ENCODE measurements at regions not wholly inside any gene's neighbourhood (a gene's known extent, or its start where the extent isn't known, plus 50 kb on each side); places are given as distances from the start of the nearest gene placed in this dataset.

- 100% methylated on average over 3 of the region's 5 CpGs; no CpG with 5 or more reads in 1 of the 2 experiments for WGBS, 2 experiments (ENCODE audit: extremely low coverage in 2 of 2, insufficient read length in 1 of 2)
- Histone ChIP-seq H3K4ac (ENCODE audit: low read depth, low read length) (no peak overlapping the region), H3K9me1 (ENCODE audit: insufficient read depth, low read length) (no peaks in the 10 kb centered on the region), H3K27me3 (ENCODE audit: control insufficient read depth, insufficient read depth, low read length) (no peaks in the 10 kb centered on the region), H3K4me2 (ENCODE audit: low read depth, low read length) (no peak overlapping the region), H2AK9ac (replicated peaks; ENCODE audit: low read depth, low read length, poor library complexity) (no peak overlapping the region), H2BK20ac (ENCODE audit: low read depth, low read length) (no peak overlapping the region), H3K36me3 (ENCODE audit: control insufficient read depth, insufficient read depth, low read length) (no peaks in the 10 kb centered on the region), H2BK15ac (ENCODE audit: low read depth, low read length) (no peak overlapping the region), H2BK120ac (ENCODE audit: low read depth, low read length) (no peak overlapping the region), H4K20me1 (ENCODE audit: insufficient read depth, low read length) (no peaks in the 10 kb centered on the region), H3K14ac (replicated peaks; ENCODE audit: low read depth, low read length) (no peak overlapping the region), H3K27ac (ENCODE audit: insufficient read depth, low read length) (no peak overlapping the region), H4K5ac (ENCODE audit: low read depth, low read length) (no peak overlapping the region), H3K18ac (ENCODE audit: low read depth, low read length) (no peak overlapping the region), H3K79me1 (ENCODE audit: low read depth in 1 of 2, low read length in 2 of 2) (no peaks in the 10 kb centered on the region), H3K9me3 (ENCODE audit: control insufficient read depth, insufficient read depth, low read length) (peaks cover 14% of the 10 kb centered on the region), H2AFZ (replicated peaks; ENCODE audit: low read length, poor library complexity) (no peak overlapping the region), H3K9ac (ENCODE audit: low read depth, low read length) (no peak overlapping the region), H3K4me1 (ENCODE audit: control insufficient read depth, insufficient read depth, low read length) (no peaks in the 10 kb centered on the region), H3K56ac (ENCODE audit: extremely low read depth, insufficient read depth, low read length) (no peak overlapping the region), H4K8ac (ENCODE audit: low read depth in 2 of 2, low read length in 2 of 2) (no peak overlapping the region), H4K91ac (ENCODE audit: insufficient read depth, low read depth, low read length) (no peak overlapping the region), H3K4me3 (ENCODE audit: insufficient read depth, low read depth, low read length) (no peak overlapping the region), H3K23ac (ENCODE audit: low read depth, low read length) (no peak overlapping the region), H2AK5ac (ENCODE audit: low read depth, low read length) (no peak overlapping the region), H2BK5ac (ENCODE audit: low read depth, low read length, poor library complexity, severe bottlenecking) (no peak overlapping the region)
- intact Hi-C loops (cut with micrococcal nuclease) (no loop called here), in situ Hi-C loops (cut with MboI; ENCODE audit: low sequenced_read_pairs) (no loop called here), dilution Hi-C loops (cut with HindIII; ENCODE audit: low sequenced_read_pairs, unreplicated experiment) (no loop called here)
- DNase-seq (no peak), ATAC-seq (ENCODE audit: low read depth) (no peak)
- ChIA-PET POLR2A (ENCODE audit: unreplicated experiment) (no interaction called here), CTCF (no interaction called here)
- BruUV-seq (replicated peaks) = no TSS peak
- no peak for TF ChIP-seq FOS (IDR thresholded peaks at IDR 0.05; ENCODE audit: low read depth, low read length)
- no peak for TF ChIP-seq SMC3 (IDR thresholded peaks at IDR 0.05; ENCODE audit: low read depth, low read length)
- TF ChIP-seq MXI1 (IDR thresholded peaks at IDR 0.05; ENCODE audit: borderline replicate concordance, low read depth, low read length) = no peak
- no peak for TF ChIP-seq NFE2L2 (IDR thresholded peaks at IDR 0.05; ENCODE audit: low read depth, low read length)
- no peak for TF ChIP-seq MAZ (IDR thresholded peaks at IDR 0.05; ENCODE audit: borderline replicate concordance, low read depth, low read length)
- TF ChIP-seq MAFK (IDR thresholded peaks at IDR 0.05; ENCODE audit: low read depth, low read length) = no peak
- no peak for TF ChIP-seq CHD1 (IDR thresholded peaks at IDR 0.05; ENCODE audit: low read depth, low read length)
- TF ChIP-seq RCOR1 (IDR thresholded peaks at IDR 0.05; ENCODE audit: insufficient replicate concordance, low read length) = no peak
- TF ChIP-seq POLR2A (IDR thresholded peaks at IDR 0.05; ENCODE audit: low read depth, low read length) = no peak
- TF ChIP-seq ELK1 (IDR thresholded peaks at IDR 0.05; ENCODE audit: borderline replicate concordance, low read depth, low read length) = no peak
- no peak for TF ChIP-seq CTCF (conservative IDR thresholded peaks at IDR 0.05; ENCODE audit: low read depth, low read length)
- no peak for TF ChIP-seq RFX5 (IDR thresholded peaks at IDR 0.05; ENCODE audit: low read depth, low read length)
- TF ChIP-seq RAD21 (IDR thresholded peaks at IDR 0.05; ENCODE audit: low read length) = no peak
- no peak for TF ChIP-seq BHLHE40 (IDR thresholded peaks at IDR 0.05; ENCODE audit: low read depth, low read length)
- TF ChIP-seq USF2 (IDR thresholded peaks at IDR 0.05; ENCODE audit: low read depth, low read length) = no peak
- TF ChIP-seq CEBPB (IDR thresholded peaks at IDR 0.05; ENCODE audit: low read depth, low read length) = no peak
Measured at GRCh38 chr13:22707946-22708345, 472.8 kb upstream of the SGCG start.
